Kasumi-1 (cell line): ENCODE measurements at regions not wholly inside any gene's neighbourhood (a gene's known extent, or its start where the extent isn't known, plus 50 kb on each side); places are given as distances from the start of the nearest gene placed in this dataset.
"Not testable (repeated sequence)": the region's sequence is repeated elsewhere in the genome, so short reads cannot be mapped to it uniquely, and the experiment has no call there.

Experiments
- DNase-seq, 2 experiments: peaks; one replicate each; lab custom pipeline; 2025; lab: John Stamatoyannopoulos, UW

- peak; percentile 87 for DNase-seq
These were observed 159.2 kb upstream of the CDH5 start for GRCh38 chr16:66207139-66207882.

- no peak for DNase-seq
These were observed 160.1 kb upstream of the CDH5 start for GRCh38 chr16:66206363-66206762.

GRCh38 chr16:66205287-66206231, 160.9 kb upstream of the CDH5 start:
- peak; percentile 70 to 81 for DNase-seq

GRCh38 chr16:66204756-66205155, 161.7 kb upstream of the CDH5 start:
- DNase-seq: no peak

- DNase-seq: no peak
These were observed 163.0 kb upstream of the CDH5 start for GRCh38 chr16:66203476-66203875.

GRCh38 chr16:66199189-66199588, 167.3 kb upstream of the CDH5 start:
- DNase-seq: peak; percentile 40 to 49

- no peak for DNase-seq
These were observed 167.8 kb upstream of the CDH5 start for GRCh38 chr16:66198641-66199040.

GRCh38 chr16:66197668-66198278, 168.7 kb upstream of the CDH5 start:
- no peak for DNase-seq

- DNase-seq: no peak
These were observed 169.7 kb upstream of the CDH5 start for GRCh38 chr16:66196770-66197169.

- DNase-seq: no peak
These were observed 171.6 kb upstream of the CDH5 start for GRCh38 chr16:66194866-66195265.

GRCh38 chr16:66193543-66194229, 172.8 kb upstream of the CDH5 start:
- no peak for DNase-seq

- no peak for DNase-seq
These were observed 176.1 kb upstream of the CDH5 start for GRCh38 chr16:66190411-66190810.

GRCh38 chr16:66189951-66190350, 176.5 kb upstream of the CDH5 start:
- DNase-seq: no peak

- DNase-seq: no peak
These were observed 177.4 kb upstream of the CDH5 start for GRCh38 chr16:66188917-66189725.

GRCh38 chr16:66186251-66186785, 180.2 kb upstream of the CDH5 start:
- no peak for DNase-seq

GRCh38 chr16:66182592-66182991, 183.9 kb upstream of the CDH5 start:
- no peak for DNase-seq

GRCh38 chr16:66176731-66177130, 189.8 kb upstream of the CDH5 start:
- no peak for DNase-seq

GRCh38 chr16:66176111-66176510, 190.4 kb upstream of the CDH5 start:
- DNase-seq: no peak

GRCh38 chr16:66175636-66176035, 190.9 kb upstream of the CDH5 start:
- peak; percentile 59 to 69 for DNase-seq

GRCh38 chr16:66175058-66175457, 191.4 kb upstream of the CDH5 start:
- DNase-seq: no peak

- not testable (repeated sequence) for DNase-seq
These were observed 192.7 kb upstream of the CDH5 start for GRCh38 chr16:66173796-66174195.
